B cell (primary cell): ENCODE measurements at regions not wholly inside any gene's neighbourhood (a gene's known extent, or its start where the extent isn't known, plus 50 kb on each side); places are given as distances from the start of the nearest gene placed in this dataset.

Experiments used
- ATAC-seq: fragments of 200-7000 bp; cut with Tn5 transposase; one replicate; pipeline ENCODE4 v1.10.0; 2021; ENCODE audit warnings: low read depth, mild to moderate bottlenecking, moderate number of reproducible peaks, moderate library complexity
- CTCF ChIA-PET: fragments of 350-600 bp; sonication (Branson Sonifier 250); formaldehyde crosslinking; loops from one replicate; lab custom pipeline; 2021; ENCODE audit warnings: antibody characterized with exemption, inconsistent platforms; lab: Charles Lee
- POLR2A ChIA-PET: fragments of 350-600 bp; sonication (Branson Sonifier 250); formaldehyde crosslinking; loops from one replicate; lab custom pipeline; 2021; ENCODE audit warnings: antibody characterized with exemption; lab: Charles Lee
- DNase-seq: peaks from one replicate; pipeline ENCODE4 v3.0.0; 2013
- H2AFZ ChIP-seq: 2 replicates; pipeline ENCODE4 v1.6.1; 2012; ENCODE audit warnings: mild to moderate bottlenecking, low read depth, low read length; ENCODE audit not compliant: insufficient read depth, poor library complexity, severe bottlenecking
- H3K27ac ChIP-seq, 2 donors: 1 replicate in 1 of 2; 2 replicates in 1 of 2; pipeline ENCODE4 v1.5.1; 2012 to 2013; ENCODE audit warnings: low read length in 2 of 2, mild to moderate bottlenecking in 2 of 2, moderate library complexity in 1 of 2
- H3K27me3 ChIP-seq, 4 experiments: fragments of 200-600 bp in 1 of 4; sonication (generic) in 1 of 4; replicated peaks in 1 of 4; 1 replicate in 2 of 4; 2 replicates in 2 of 4; pipeline versions ENCODE4 v1.6.1 to v1.7.0; 2013 to 2016; ENCODE audit warnings: low read length in 3 of 4, mild to moderate bottlenecking in 2 of 4, mixed read lengths in 1 of 4, moderate library complexity in 1 of 4; ENCODE audit not compliant: insufficient read depth in 4 of 4, control insufficient read depth in 3 of 4; ENCODE audit errors: control extremely low read depth in 1 of 4
- H3K36me3 ChIP-seq, 2 experiments: replicated peaks in 1 of 2; 1 replicate in 1 of 2; 2 replicates in 1 of 2; pipeline versions ENCODE4 v1.6.1 to v1.7.1; 2013; ENCODE audit warnings: low read length in 1 of 2; ENCODE audit not compliant: insufficient read depth in 2 of 2, control insufficient read depth in 1 of 2; ENCODE audit errors: control extremely low read depth in 1 of 2, extremely low read depth in 1 of 2
- H3K4me1 ChIP-seq, 2 donors: fragments of 200-600 bp in 1 of 2; sonication (generic) in 1 of 2; 1 replicate in 1 of 2; 2 replicates in 1 of 2; pipeline versions ENCODE4 v1.5.1 to v1.6.1; 2013 to 2017; ENCODE audit warnings: low read length in 2 of 2; ENCODE audit not compliant: control insufficient read depth in 2 of 2, insufficient read depth in 2 of 2
- H3K4me2 ChIP-seq: replicated peaks from 2 replicates; pipeline ENCODE3; 2012; ENCODE audit warnings: mild to moderate bottlenecking, low read depth, low read length; ENCODE audit not compliant: poor library complexity, severe bottlenecking
- H3K4me3 ChIP-seq, 5 experiments: fragments of 200-600 bp in 1 of 5; sonication (generic) in 1 of 5; 1 replicate in 3 of 5; 2 replicates in 2 of 5; pipeline versions ENCODE4 v1.5.1 to v1.7.0; 2011 to 2016; ENCODE audit warnings: low read length in 4 of 5, mild to moderate bottlenecking in 4 of 5, low read depth in 2 of 5, control low read depth in 1 of 5, moderate library complexity in 1 of 5; ENCODE audit not compliant: insufficient read depth in 1 of 5; ENCODE audit errors: control extremely low read depth in 1 of 5, extremely low read depth in 1 of 5
- H3K79me2 ChIP-seq: fragments of 200-600 bp; sonication (generic); one replicate; pipeline ENCODE4 v1.6.0; 2016; ENCODE audit warnings: low read length; ENCODE audit not compliant: control insufficient read depth, insufficient read depth
- H3K9ac ChIP-seq: fragments of 200-600 bp; sonication (generic); 2 replicates; pipeline ENCODE4 v1.6.1; 2017; ENCODE audit warnings: mild to moderate bottlenecking, low read length, moderate library complexity
- H3K9me3 ChIP-seq, 3 donors: one replicate each; pipeline versions ENCODE4 v1.6.1 to v1.7.1; 2013; ENCODE audit warnings: low read length in 2 of 3; ENCODE audit not compliant: control insufficient read depth in 2 of 3, insufficient read depth in 1 of 3; ENCODE audit errors: control extremely low read depth in 1 of 3
- H4K20me1 ChIP-seq: 2 replicates; pipeline ENCODE4 v1.6.0; 2012; ENCODE audit warnings: mild to moderate bottlenecking, low read length; ENCODE audit not compliant: insufficient read depth, control insufficient read depth, poor library complexity, severe bottlenecking
- H3K27ac Mint-ChIP-seq: one replicate; pipeline ENCODE4 v1.8.0; 2021; ENCODE audit warnings: mixed read lengths
- H3K27me3 Mint-ChIP-seq: one replicate; pipeline ENCODE4 v1.8.0; 2021; ENCODE audit warnings: mixed read lengths
- H3K4me1 Mint-ChIP-seq: one replicate; pipeline ENCODE4 v1.8.0; 2021; ENCODE audit warnings: mixed read lengths
- H3K4me3 Mint-ChIP-seq: one replicate; pipeline ENCODE4 v1.8.0; 2021; ENCODE audit warnings: mixed read lengths
- H3K9me3 Mint-ChIP-seq: one replicate; pipeline ENCODE4 v1.8.0; 2022; ENCODE audit warnings: mixed read lengths; ENCODE audit not compliant: insufficient read depth
- CTCF ChIP-seq: fragments of 200-600 bp; IDR thresholded peaks from one replicate; pipeline ENCODE4 v1.8.0; 2022; ENCODE audit warnings: antibody characterized with exemption, mild to moderate bottlenecking
- EZH2 ChIP-seq: IDR thresholded peaks from 2 replicates; pipeline ENCODE4 v1.6.1; 2012; ENCODE audit warnings: borderline replicate concordance, low read depth, mild to moderate bottlenecking, moderate library complexity, low read length; ENCODE audit not compliant: insufficient read depth, poor library complexity, severe bottlenecking
- WGBS: methylation state at CpG from one replicate; pipeline ENCODE4 v1.1.5; 2013; ENCODE audit warnings: missing lambda C conversion rate; ENCODE audit not compliant: insufficient coverage; 5-methylcytosine and 5-hydroxymethylcytosine counted together
- intact Hi-C: fragments of 100-400 bp; cut with micrococcal nuclease; formaldehyde crosslinking; loops from one replicate; pipeline ENCODE4 v1.10.0; 2022

- peaks cover 0 to 20% (median 4%) of the 10 kb centered on the region in 3 donors for H3K9me3 ChIP-seq
- no peak for DNase-seq
- H3K9me3 Mint-ChIP-seq: peaks cover 7% of the 10 kb centered on the region
- no peak for ATAC-seq
- no peak overlapping the region for H3K4me3 Mint-ChIP-seq
- no peak for TF ChIP-seq EZH2
- no peak for TF ChIP-seq CTCF
- H3K4me3 ChIP-seq: no peak overlapping the region
- intact Hi-C loops: no loop called here
- no peak overlapping the region for H3K9ac ChIP-seq
- H3K27me3 ChIP-seq: peaks cover 0 to 4% (median 0%) of the 10 kb centered on the region in 4 experiments
- H3K36me3 ChIP-seq: no peaks in the 10 kb centered on the region
- H3K4me2 ChIP-seq: no peak overlapping the region
- no peak overlapping the region for H2AFZ ChIP-seq
- 88% methylated on average over 7 of the region's 9 CpGs for WGBS
- H3K27ac ChIP-seq: no peak overlapping the region
- POLR2A ChIA-PET: no interaction called here
- H3K4me1 Mint-ChIP-seq: no peaks in the 10 kb centered on the region
- H3K27me3 Mint-ChIP-seq: peaks cover 36% of the 10 kb centered on the region
- H3K79me2 ChIP-seq: no peaks in the 10 kb centered on the region
- no peaks in the 10 kb centered on the region for H4K20me1 ChIP-seq
- CTCF ChIA-PET: no interaction called here
- H3K4me1 ChIP-seq: no peaks in the 10 kb centered on the region
- H3K27ac Mint-ChIP-seq: no peak overlapping the region
Measured at GRCh38 chr6:40322336-40322735, 264.8 kb downstream of the LRFN2 start.

GRCh38 chr6:40321616-40322015 is 265.5 kb downstream of the LRFN2 start:
- H3K27ac Mint-ChIP-seq: no peak overlapping the region
- no peak overlapping the region for H2AFZ ChIP-seq
- peaks cover 0 to 20% (median 4%) of the 10 kb centered on the region in 3 donors for H3K9me3 ChIP-seq
- H3K79me2 ChIP-seq: no peaks in the 10 kb centered on the region
- H3K27ac ChIP-seq: no peak overlapping the region
- DNase-seq (no peak), ATAC-seq (no peak)
- H3K27me3 ChIP-seq: peaks cover 0 to 4% (median 0%) of the 10 kb centered on the region in 4 experiments
- intact Hi-C loops: no loop called here
- no peaks in the 10 kb centered on the region for H3K36me3 ChIP-seq
- H3K4me2 ChIP-seq: no peak overlapping the region
- peaks cover 7% of the 10 kb centered on the region for H3K9me3 Mint-ChIP-seq
- H3K4me3 ChIP-seq: no peak overlapping the region
- ChIA-PET CTCF (no interaction called here), POLR2A (no interaction called here)
- no peaks in the 10 kb centered on the region for H4K20me1 ChIP-seq
- H3K27me3 Mint-ChIP-seq: peaks cover 36% of the 10 kb centered on the region
- H3K9ac ChIP-seq: no peak overlapping the region
- no peaks in the 10 kb centered on the region for H3K4me1 Mint-ChIP-seq
- H3K4me3 Mint-ChIP-seq: no peak overlapping the region
- WGBS: 43% methylated on average over 1 of the region's 7 CpGs
- TF ChIP-seq CTCF (no peak), EZH2 (no peak)
- no peaks in the 10 kb centered on the region for H3K4me1 ChIP-seq
